HepG2 (cell line): ENCODE measurements at regions not wholly inside any gene's neighbourhood (a gene's known extent, or its start where the extent isn't known, plus 50 kb on each side); places are given as distances from the start of the nearest gene placed in this dataset.
A peak's percentile ranks its signal among the peaks of the same experiment; 100 is the strongest.

Experiments used
- CEBPB ChIP-seq: IDR thresholded peaks from 2 replicates; pipeline ENCODE4 v1.6.1; 2011; ENCODE audit warnings: low read depth, low read length, improper control_type of control experiment, borderline replicate concordance
- JUND ChIP-seq: sonication (generic); formaldehyde crosslinking; IDR thresholded peaks from 2 replicates; pipeline ENCODE4 v1.8.0; 2022; ENCODE audit warnings: mild to moderate bottlenecking, missing genetic modification reagents
- MXI1 ChIP-seq: IDR thresholded peaks from 3 replicates; pipeline ENCODE4 v1.6.1; 2012; ENCODE audit warnings: low read depth, low read length, inconsistent platforms, borderline replicate concordance
- MZF1 ChIP-seq: sonication (generic); formaldehyde crosslinking; IDR thresholded peaks from 2 replicates; pipeline ENCODE4 v1.8.1; 2023; ENCODE audit warnings: mild to moderate bottlenecking, missing genetic modification reagents, borderline replicate concordance
- NR2F6 ChIP-seq, 2 experiments: IDR thresholded peaks; 2 replicates each; pipeline ENCODE4 v1.6.1; 2016; ENCODE audit warnings: antibody characterized with exemption in 1 of 2, mild to moderate bottlenecking in 1 of 2
- RBM39 ChIP-seq: fragments of 200-400 bp; formaldehyde crosslinking; IDR thresholded peaks from one replicate; pipeline ENCODE4 v1.6.1; 2018; ENCODE audit warnings: antibody characterized with exemption, mild to moderate bottlenecking, low read depth, low read length; ENCODE audit not compliant: poor library complexity, severe bottlenecking
- RFX5 ChIP-seq: IDR thresholded peaks from 2 replicates; pipeline ENCODE4 v1.6.1; 2011; ENCODE audit warnings: low read depth, low read length, improper control_type of control experiment
- SIX1 ChIP-seq: sonication (generic); formaldehyde crosslinking; IDR thresholded peaks from 2 replicates; pipeline ENCODE4 v1.4.0; 2020; ENCODE audit warnings: missing genetic modification reagents, borderline replicate concordance
- SMARCC2 ChIP-seq: fragments of 450-650 bp; IDR thresholded peaks from 2 replicates; pipeline ENCODE4 v1.6.1; 2017; ENCODE audit warnings: antibody characterized with exemption, mild to moderate bottlenecking
- TEAD2 ChIP-seq: sonication (generic); formaldehyde crosslinking; IDR thresholded peaks from 2 replicates; pipeline ENCODE4 v1.9.0; 2021; ENCODE audit warnings: missing genetic modification reagents
- ZC3H13 ChIP-seq: sonication (generic); formaldehyde crosslinking; IDR thresholded peaks from 2 replicates; pipeline ENCODE4 v1.8.1; 2023; ENCODE audit warnings: mild to moderate bottlenecking, missing genetic modification reagents, moderate library complexity
- ZNF546 ChIP-seq: sonication (generic); formaldehyde crosslinking; conservative IDR thresholded peaks from 2 replicates; pipeline ENCODE4 v1.8.1; 2023; ENCODE audit warnings: mild to moderate bottlenecking, missing genetic modification reagents
- ZNF615 ChIP-seq: sonication (generic); formaldehyde crosslinking; IDR thresholded peaks from 2 replicates; pipeline ENCODE4 v1.5.0; 2020; ENCODE audit warnings: mild to moderate bottlenecking, missing genetic modification reagents, borderline replicate concordance
- ZNF709 ChIP-seq: sonication (generic); formaldehyde crosslinking; IDR thresholded peaks from 2 replicates; pipeline ENCODE4 v1.5.0; 2020; ENCODE audit warnings: mild to moderate bottlenecking, missing genetic modification reagents
- TF ChIP-seq, protein P1 (sequence below): IDR thresholded peaks from 2 replicates; pipeline ENCODE4 v1.4.0; 2020; ENCODE audit warnings: mild to moderate bottlenecking, missing genetic modification reagents
- TF ChIP-seq, protein P2 (sequence below): sonication (generic); formaldehyde crosslinking; IDR thresholded peaks from 2 replicates; pipeline ENCODE4 v1.9.0; 2021; ENCODE audit warnings: missing genetic modification reagents, mild to moderate bottlenecking, borderline replicate concordance
- TF ChIP-seq, protein P3 (sequence below): sonication (generic); formaldehyde crosslinking; IDR thresholded peaks from 2 replicates; pipeline ENCODE4 v1.5.1; 2020; ENCODE audit warnings: missing genetic modification reagents, mild to moderate bottlenecking, borderline replicate concordance
- TF ChIP-seq, protein P4 (sequence below): IDR thresholded peaks from 2 replicates; pipeline ENCODE4 v1.6.1; 2016; ENCODE audit warnings: missing compliant biosample characterization, missing genetic modification reagents, borderline replicate concordance
- TF ChIP-seq, protein P5 (sequence below): sonication (generic); formaldehyde crosslinking; IDR thresholded peaks from 2 replicates; pipeline ENCODE4 v1.8.0; 2022; ENCODE audit warnings: missing genetic modification reagents, low read depth, mild to moderate bottlenecking, borderline replicate concordance
- TF ChIP-seq, protein P6 (sequence below): sonication (generic); formaldehyde crosslinking; conservative IDR thresholded peaks from 2 replicates; pipeline ENCODE4 v1.4.0; 2020; ENCODE audit warnings: mild to moderate bottlenecking, missing genetic modification reagents, moderate library complexity

DNA sequence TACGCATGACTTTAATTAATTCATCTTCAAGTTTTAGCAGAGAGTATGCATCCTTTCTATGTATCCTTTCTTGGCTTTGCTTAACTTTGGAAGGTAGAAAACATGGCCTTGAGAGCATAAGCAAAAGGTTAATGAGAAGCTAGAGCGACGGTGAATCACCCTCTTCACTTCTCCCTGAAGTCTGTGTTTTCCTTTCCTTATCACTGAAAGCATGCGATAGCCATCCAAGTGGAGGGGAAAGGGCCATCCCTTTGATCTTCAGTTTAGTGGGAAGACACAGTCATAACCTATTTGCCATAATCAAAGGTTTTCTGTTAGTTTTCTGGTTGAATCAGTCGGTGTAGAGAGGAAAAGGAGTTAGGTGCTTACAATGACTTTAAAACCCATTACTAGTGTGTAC is 354.0 kb upstream of the ROBO2 start (continued):
- peak; percentile 59; the same call in 1 of the 2 replicates for TF ChIP-seq SIX1 (CRISPR knock-in tag)
- TF ChIP-seq TEAD2 (CRISPR knock-in tag), result no peak
- TF ChIP-seq, protein P1, sequence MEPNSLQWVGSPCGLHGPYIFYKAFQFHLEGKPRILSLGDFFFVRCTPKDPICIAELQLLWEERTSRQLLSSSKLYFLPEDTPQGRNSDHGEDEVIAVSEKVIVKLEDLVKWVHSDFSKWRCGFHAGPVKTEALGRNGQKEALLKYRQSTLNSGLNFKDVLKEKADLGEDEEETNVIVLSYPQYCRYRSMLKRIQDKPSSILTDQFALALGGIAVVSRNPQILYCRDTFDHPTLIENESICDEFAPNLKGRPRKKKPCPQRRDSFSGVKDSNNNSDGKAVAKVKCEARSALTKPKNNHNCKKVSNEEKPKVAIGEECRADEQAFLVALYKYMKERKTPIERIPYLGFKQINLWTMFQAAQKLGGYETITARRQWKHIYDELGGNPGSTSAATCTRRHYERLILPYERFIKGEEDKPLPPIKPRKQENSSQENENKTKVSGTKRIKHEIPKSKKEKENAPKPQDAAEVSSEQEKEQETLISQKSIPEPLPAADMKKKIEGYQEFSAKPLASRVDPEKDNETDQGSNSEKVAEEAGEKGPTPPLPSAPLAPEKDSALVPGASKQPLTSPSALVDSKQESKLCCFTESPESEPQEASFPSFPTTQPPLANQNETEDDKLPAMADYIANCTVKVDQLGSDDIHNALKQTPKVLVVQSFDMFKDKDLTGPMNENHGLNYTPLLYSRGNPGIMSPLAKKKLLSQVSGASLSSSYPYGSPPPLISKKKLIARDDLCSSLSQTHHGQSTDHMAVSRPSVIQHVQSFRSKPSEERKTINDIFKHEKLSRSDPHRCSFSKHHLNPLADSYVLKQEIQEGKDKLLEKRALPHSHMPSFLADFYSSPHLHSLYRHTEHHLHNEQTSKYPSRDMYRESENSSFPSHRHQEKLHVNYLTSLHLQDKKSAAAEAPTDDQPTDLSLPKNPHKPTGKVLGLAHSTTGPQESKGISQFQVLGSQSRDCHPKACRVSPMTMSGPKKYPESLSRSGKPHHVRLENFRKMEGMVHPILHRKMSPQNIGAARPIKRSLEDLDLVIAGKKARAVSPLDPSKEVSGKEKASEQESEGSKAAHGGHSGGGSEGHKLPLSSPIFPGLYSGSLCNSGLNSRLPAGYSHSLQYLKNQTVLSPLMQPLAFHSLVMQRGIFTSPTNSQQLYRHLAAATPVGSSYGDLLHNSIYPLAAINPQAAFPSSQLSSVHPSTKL, result peak; percentile 97
- TF ChIP-seq, protein P2, sequence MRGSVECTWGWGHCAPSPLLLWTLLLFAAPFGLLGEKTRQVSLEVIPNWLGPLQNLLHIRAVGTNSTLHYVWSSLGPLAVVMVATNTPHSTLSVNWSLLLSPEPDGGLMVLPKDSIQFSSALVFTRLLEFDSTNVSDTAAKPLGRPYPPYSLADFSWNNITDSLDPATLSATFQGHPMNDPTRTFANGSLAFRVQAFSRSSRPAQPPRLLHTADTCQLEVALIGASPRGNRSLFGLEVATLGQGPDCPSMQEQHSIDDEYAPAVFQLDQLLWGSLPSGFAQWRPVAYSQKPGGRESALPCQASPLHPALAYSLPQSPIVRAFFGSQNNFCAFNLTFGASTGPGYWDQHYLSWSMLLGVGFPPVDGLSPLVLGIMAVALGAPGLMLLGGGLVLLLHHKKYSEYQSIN, result no peak
- TF ChIP-seq, protein P3, sequence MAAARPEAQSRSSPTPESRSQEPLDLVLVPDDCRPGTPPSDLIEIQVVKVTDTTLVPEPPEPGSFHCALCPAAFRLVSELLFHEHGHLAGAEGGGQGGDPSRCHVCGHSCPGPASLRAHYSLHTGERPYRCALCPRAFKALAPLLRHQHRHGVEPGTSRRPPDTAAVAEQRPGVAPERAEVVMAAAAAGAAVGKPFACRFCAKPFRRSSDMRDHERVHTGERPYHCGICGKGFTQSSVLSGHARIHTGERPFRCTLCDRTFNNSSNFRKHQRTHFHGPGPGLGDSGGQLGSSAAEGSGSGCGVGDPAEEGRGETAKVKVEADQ (CRISPR knock-in tag), result no peak
- TF ChIP-seq, protein P4, sequence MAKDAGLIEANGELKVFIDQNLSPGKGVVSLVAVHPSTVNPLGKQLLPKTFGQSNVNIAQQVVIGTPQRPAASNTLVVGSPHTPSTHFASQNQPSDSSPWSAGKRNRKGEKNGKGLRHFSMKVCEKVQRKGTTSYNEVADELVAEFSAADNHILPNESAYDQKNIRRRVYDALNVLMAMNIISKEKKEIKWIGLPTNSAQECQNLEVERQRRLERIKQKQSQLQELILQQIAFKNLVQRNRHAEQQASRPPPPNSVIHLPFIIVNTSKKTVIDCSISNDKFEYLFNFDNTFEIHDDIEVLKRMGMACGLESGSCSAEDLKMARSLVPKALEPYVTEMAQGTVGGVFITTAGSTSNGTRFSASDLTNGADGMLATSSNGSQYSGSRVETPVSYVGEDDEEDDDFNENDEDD, result no peak
- TF ChIP-seq, protein P5, sequence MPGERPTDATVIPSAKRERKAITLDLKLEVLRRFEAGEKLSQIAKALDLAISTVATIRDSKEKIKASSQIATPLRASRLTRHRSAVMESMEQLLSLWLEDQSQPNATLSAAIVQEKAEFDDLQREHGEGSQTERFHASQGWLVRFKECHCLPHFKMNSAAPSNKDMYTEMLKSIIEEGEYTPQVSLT (CRISPR knock-in tag), result no peak
- no peak for TF ChIP-seq MZF1 (CRISPR knock-in tag)
- TF ChIP-seq, protein P6, sequence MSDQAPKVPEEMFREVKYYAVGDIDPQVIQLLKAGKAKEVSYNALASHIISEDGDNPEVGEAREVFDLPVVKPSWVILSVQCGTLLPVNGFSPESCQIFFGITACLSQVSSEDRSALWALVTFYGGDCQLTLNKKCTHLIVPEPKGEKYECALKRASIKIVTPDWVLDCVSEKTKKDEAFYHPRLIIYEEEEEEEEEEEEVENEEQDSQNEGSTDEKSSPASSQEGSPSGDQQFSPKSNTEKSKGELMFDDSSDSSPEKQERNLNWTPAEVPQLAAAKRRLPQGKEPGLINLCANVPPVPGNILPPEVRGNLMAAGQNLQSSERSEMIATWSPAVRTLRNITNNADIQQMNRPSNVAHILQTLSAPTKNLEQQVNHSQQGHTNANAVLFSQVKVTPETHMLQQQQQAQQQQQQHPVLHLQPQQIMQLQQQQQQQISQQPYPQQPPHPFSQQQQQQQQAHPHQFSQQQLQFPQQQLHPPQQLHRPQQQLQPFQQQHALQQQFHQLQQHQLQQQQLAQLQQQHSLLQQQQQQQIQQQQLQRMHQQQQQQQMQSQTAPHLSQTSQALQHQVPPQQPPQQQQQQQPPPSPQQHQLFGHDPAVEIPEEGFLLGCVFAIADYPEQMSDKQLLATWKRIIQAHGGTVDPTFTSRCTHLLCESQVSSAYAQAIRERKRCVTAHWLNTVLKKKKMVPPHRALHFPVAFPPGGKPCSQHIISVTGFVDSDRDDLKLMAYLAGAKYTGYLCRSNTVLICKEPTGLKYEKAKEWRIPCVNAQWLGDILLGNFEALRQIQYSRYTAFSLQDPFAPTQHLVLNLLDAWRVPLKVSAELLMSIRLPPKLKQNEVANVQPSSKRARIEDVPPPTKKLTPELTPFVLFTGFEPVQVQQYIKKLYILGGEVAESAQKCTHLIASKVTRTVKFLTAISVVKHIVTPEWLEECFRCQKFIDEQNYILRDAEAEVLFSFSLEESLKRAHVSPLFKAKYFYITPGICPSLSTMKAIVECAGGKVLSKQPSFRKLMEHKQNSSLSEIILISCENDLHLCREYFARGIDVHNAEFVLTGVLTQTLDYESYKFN (CRISPR knock-in tag), result peak; percentile 91
- TF ChIP-seq RBM39, result no peak
- no peak for TF ChIP-seq CEBPB
- TF ChIP-seq ZNF546 (CRISPR knock-in tag), result no peak
- no peak for TF ChIP-seq SMARCC2
- TF ChIP-seq JUND (CRISPR knock-in tag), result peak; percentile 80
- TF ChIP-seq RFX5, result no peak
- TF ChIP-seq ZNF709, result no peak
- TF ChIP-seq NR2F6 (IDR thresholded peaks at IDR 0.05), result peak; percentile 70
- TF ChIP-seq NR2F6 (CRISPR knock-in tag; IDR thresholded peaks at IDR 0.05), result peak; percentile 57
- no peak for TF ChIP-seq ZC3H13 (CRISPR knock-in tag)
- no peak for TF ChIP-seq MXI1
- no peak for TF ChIP-seq ZNF615 (CRISPR knock-in tag)
